ENCODE measurements at regions not wholly inside any gene's neighbourhood (a gene's known extent, or its start where the extent isn't known, plus 50 kb on each side); places are given as distances from the start of the nearest gene placed in this dataset.
A peak's percentile ranks its signal among the peaks of the same experiment; 100 is the strongest.

- POLR2A ChIA-PET (ENCODE audit: low non-redundant PET) = no interaction called here
These were observed 132.4 kb upstream of the EPB41L4A start for GRCh38 chr5:112551419-112552032.

GRCh38 chr5:112552216-112552615 is 133.1 kb upstream of the EPB41L4A start:
- Histone ChIP-seq H3K36me3 (ENCODE audit: insufficient read depth, low read length, poor library complexity, severe bottlenecking) (no peaks in the 10 kb centered on the region), H3K27me3 (replicated peaks; ENCODE audit: insufficient read depth, low read depth, low read length, poor library complexity) (no peaks in the 10 kb centered on the region), H3K4me3 (ENCODE audit: low read depth, low read length, poor library complexity, severe bottlenecking) (no peak overlapping the region), H3K4me1 (ENCODE audit: insufficient read depth, low read length, poor library complexity, severe bottlenecking) (no peaks in the 10 kb centered on the region), H3K27ac (ENCODE audit: low read depth, low read length, poor library complexity, severe bottlenecking) (no peak overlapping the region), H3K9me3 (ENCODE audit: low read depth, low read length, poor library complexity, severe bottlenecking) (no peaks in the 10 kb centered on the region)
- BruUV-seq (replicated peaks) = no TSS peak
- ChIA-PET POLR2A (ENCODE audit: low non-redundant PET) (no interaction called here), CTCF (interaction anchor here (1.9 kb wide), 1 partner anchor 205 kb away, joined by 6 read pairs; no protein-coding TSS in a partner anchor)
- intact Hi-C loops (cut with micrococcal nuclease; ENCODE audit: unreplicated experiment) = loop anchor here (2.0 kb wide), 1 partner anchor 295 kb away; no protein-coding TSS in a partner anchor
- TF ChIP-seq EZH2 (IDR thresholded peaks at IDR 0.05; ENCODE audit: borderline replicate concordance, low read depth, low read length, poor library complexity, severe bottlenecking) (no peak), CTCF (conservative IDR thresholded peaks at IDR 0.05; ENCODE audit: low read depth, low read length) (no peak)
- DNase-seq (ENCODE audit: low spot score) = no peak

More at GRCh38 chr5:112551419-112552032, 132.4 kb upstream of the EPB41L4A start:
- Histone ChIP-seq H3K27me3 (replicated peaks; ENCODE audit: insufficient read depth, low read depth, low read length, poor library complexity) (no peaks in the 10 kb centered on the region), H3K27ac (ENCODE audit: low read depth, low read length, poor library complexity, severe bottlenecking) (no peak overlapping the region), H3K9me3 (ENCODE audit: low read depth, low read length, poor library complexity, severe bottlenecking) (no peaks in the 10 kb centered on the region), H3K4me3 (ENCODE audit: low read depth, low read length, poor library complexity, severe bottlenecking) (no peak overlapping the region), H3K36me3 (ENCODE audit: insufficient read depth, low read length, poor library complexity, severe bottlenecking) (no peaks in the 10 kb centered on the region), H3K4me1 (ENCODE audit: insufficient read depth, low read length, poor library complexity, severe bottlenecking) (no peaks in the 10 kb centered on the region)
- peak; percentile 76 for TF ChIP-seq CTCF (conservative IDR thresholded peaks at IDR 0.05; ENCODE audit: low read depth, low read length)
- TF ChIP-seq EZH2 (IDR thresholded peaks at IDR 0.05; ENCODE audit: borderline replicate concordance, low read depth, low read length, poor library complexity, severe bottlenecking) = no peak
- DNase-seq (ENCODE audit: low spot score) = peak; percentile 68
- CTCF ChIA-PET = interaction anchor here (1.2 to 1.9 kb wide), 2 partner anchors 206 to 297 kb away, joined by 6 to 10 read pairs; no protein-coding TSS in a partner anchor
- BruUV-seq (replicated peaks) = no TSS peak
- intact Hi-C loops (cut with micrococcal nuclease; ENCODE audit: unreplicated experiment) = loop anchor here (1.0 to 2.0 kb wide), 4 partner anchors 206 to 413 kb away; partner anchors contain the start of gene REEP5

- ChIA-PET CTCF (interaction anchor here (0.6 kb wide), 1 partner anchor 678 kb away, joined by 3 read pairs; no protein-coding TSS in a partner anchor), POLR2A (ENCODE audit: low non-redundant PET) (no interaction called here)
- H3K9me3 ChIP-seq (ENCODE audit: low read depth, low read length, poor library complexity, severe bottlenecking) = no peaks in the 10 kb centered on the region
- intact Hi-C loops (cut with micrococcal nuclease; ENCODE audit: unreplicated experiment) = loop anchor here (2.0 kb wide), 1 partner anchor 294 kb away; no protein-coding TSS in a partner anchor
- no peaks in the 10 kb centered on the region for H3K36me3 ChIP-seq (ENCODE audit: insufficient read depth, low read length, poor library complexity, severe bottlenecking)
- H3K4me1 ChIP-seq (ENCODE audit: insufficient read depth, low read length, poor library complexity, severe bottlenecking) = no peaks in the 10 kb centered on the region
- no TSS peak for BruUV-seq (replicated peaks)
- H3K27ac ChIP-seq (ENCODE audit: low read depth, low read length, poor library complexity, severe bottlenecking) = no peak overlapping the region
- TF ChIP-seq CTCF (conservative IDR thresholded peaks at IDR 0.05; ENCODE audit: low read depth, low read length) (no peak), EZH2 (IDR thresholded peaks at IDR 0.05; ENCODE audit: borderline replicate concordance, low read depth, low read length, poor library complexity, severe bottlenecking) (no peak)
- DNase-seq (ENCODE audit: low spot score) = no peak
- no peaks in the 10 kb centered on the region for H3K27me3 ChIP-seq (replicated peaks; ENCODE audit: insufficient read depth, low read depth, low read length, poor library complexity)
- no peak overlapping the region for H3K4me3 ChIP-seq (ENCODE audit: low read depth, low read length, poor library complexity, severe bottlenecking)
These were observed 133.7 kb upstream of the EPB41L4A start for GRCh38 chr5:112552791-112553190.

Data from A673 (cell line).